Endodermal cell (in vitro differentiated cells): ENCODE measurements at regions not wholly inside any gene's neighbourhood (a gene's known extent, or its start where the extent isn't known, plus 50 kb on each side); places are given as distances from the start of the nearest gene placed in this dataset.
A peak's percentile ranks its signal among the peaks of the same experiment; 100 is the strongest.

ENCODE experiments used
- DNase-seq: peaks from one replicate; pipeline ENCODE4 v3.0.0-alpha.2; 2017
- H3K27ac ChIP-seq: 2 replicates; pipeline ENCODE4 v1.5.1; 2013; ENCODE audit warnings: mild to moderate bottlenecking, low read depth, low read length, moderate library complexity
- H3K27me3 ChIP-seq: 2 replicates; pipeline ENCODE4 v1.6.1; 2013; ENCODE audit warnings: mild to moderate bottlenecking, low read length, moderate library complexity; ENCODE audit not compliant: insufficient read depth, control insufficient read depth, poor library complexity, severe bottlenecking
- H3K36me3 ChIP-seq: 2 replicates; pipeline ENCODE4 v1.7.0; 2013; ENCODE audit warnings: mild to moderate bottlenecking, low read length, moderate library complexity; ENCODE audit not compliant: control insufficient read depth, insufficient read depth
- H3K4me1 ChIP-seq: one replicate; pipeline ENCODE4 v1.7.0; 2013; ENCODE audit warnings: low read length; ENCODE audit not compliant: control insufficient read depth, insufficient read depth
- H3K4me3 ChIP-seq: 2 replicates; pipeline ENCODE4 v1.5.1; 2013; ENCODE audit warnings: mild to moderate bottlenecking, low read length, moderate library complexity
- H3K9ac ChIP-seq: 2 replicates; pipeline ENCODE4 v1.6.1; 2013; ENCODE audit warnings: mild to moderate bottlenecking, low read length, moderate library complexity; ENCODE audit not compliant: poor library complexity, severe bottlenecking; ENCODE audit errors: extremely low read depth
- H3K9me3 ChIP-seq: 2 replicates; pipeline ENCODE4 v1.6.1; 2013; ENCODE audit warnings: mild to moderate bottlenecking, low read length, moderate library complexity; ENCODE audit not compliant: control insufficient read depth
- H3K27ac Mint-ChIP-seq: 2 replicates; pipeline ENCODE4 v1.8.0; 2020; ENCODE audit warnings: mixed read lengths
- H3K27me3 Mint-ChIP-seq: 2 replicates; pipeline ENCODE4 v1.8.0; 2021; ENCODE audit warnings: mild to moderate bottlenecking, mixed read lengths; ENCODE audit not compliant: insufficient read depth
- H3K36me3 Mint-ChIP-seq: 2 replicates; pipeline ENCODE4 v1.8.0; 2020; ENCODE audit warnings: low read depth, mixed read lengths
- H3K4me1 Mint-ChIP-seq: 2 replicates; pipeline ENCODE4 v1.8.0; 2020; ENCODE audit warnings: mixed read lengths
- H3K4me3 Mint-ChIP-seq: 2 replicates; pipeline ENCODE4 v1.8.0; 2020; ENCODE audit warnings: mild to moderate bottlenecking, moderate library complexity, mixed read lengths
- H3K9me3 Mint-ChIP-seq: 2 replicates; pipeline ENCODE4 v1.8.0; 2020; ENCODE audit warnings: mild to moderate bottlenecking, mixed read lengths
- CTCF ChIP-seq: fragments of 200-600 bp; sonication (generic); conservative IDR thresholded peaks from 2 replicates; pipeline ENCODE4 v1.5.0; 2021; ENCODE audit warnings: antibody characterized with exemption, mild to moderate bottlenecking
- WGBS, 2 experiments: methylation state at CpG; one replicate each; pipeline versions ENCODE4 v1.1.5 to v1.1.7; 2013; ENCODE audit warnings: missing lambda C conversion rate in 2 of 2, mixed read lengths in 1 of 2; ENCODE audit not compliant: insufficient coverage in 1 of 2, insufficient read length in 1 of 2; 5-methylcytosine and 5-hydroxymethylcytosine counted together

DNA sequence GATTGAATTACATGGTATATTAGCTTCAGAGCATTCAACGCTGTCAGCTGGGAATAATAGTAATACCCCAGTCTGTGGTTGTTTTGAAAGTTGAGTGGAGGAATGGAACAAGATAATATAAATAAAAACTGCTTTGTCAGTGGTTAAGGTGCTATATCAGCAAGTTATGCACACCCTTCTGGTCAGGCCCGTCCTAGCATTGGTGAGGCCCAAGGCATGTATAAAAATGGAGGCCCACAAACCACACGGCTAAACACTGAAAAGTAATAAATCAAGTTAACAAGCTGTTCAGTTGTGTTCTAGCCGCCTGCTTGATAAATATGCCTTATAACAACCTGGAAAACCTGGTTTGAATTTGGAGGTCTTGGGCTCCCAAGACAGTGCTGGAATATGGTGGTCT, 77.4 kb downstream of the PSMG1 start:
- peaks cover 3% of the 10 kb centered on the region for H3K4me1 Mint-ChIP-seq
- no peak for DNase-seq
- Histone ChIP-seq H3K4me3 (no peak overlapping the region), H3K27ac (no peak overlapping the region), H3K9me3 (peaks cover 5% of the 10 kb centered on the region), H3K27me3 (no peaks in the 10 kb centered on the region), H3K4me1 (no peaks in the 10 kb centered on the region), H3K9ac (no peak overlapping the region), H3K36me3 (no peaks in the 10 kb centered on the region)
- no peak overlapping the region for H3K27ac Mint-ChIP-seq
- 93 to 97% methylated on average over 4 of the region's 4 CpGs for WGBS, 2 experiments
- no peak for TF ChIP-seq CTCF
- no peaks in the 10 kb centered on the region for H3K27me3 Mint-ChIP-seq
- H3K9me3 Mint-ChIP-seq: no peaks in the 10 kb centered on the region
- H3K36me3 Mint-ChIP-seq: no peaks in the 10 kb centered on the region
- H3K4me3 Mint-ChIP-seq: no peak overlapping the region

DNA sequence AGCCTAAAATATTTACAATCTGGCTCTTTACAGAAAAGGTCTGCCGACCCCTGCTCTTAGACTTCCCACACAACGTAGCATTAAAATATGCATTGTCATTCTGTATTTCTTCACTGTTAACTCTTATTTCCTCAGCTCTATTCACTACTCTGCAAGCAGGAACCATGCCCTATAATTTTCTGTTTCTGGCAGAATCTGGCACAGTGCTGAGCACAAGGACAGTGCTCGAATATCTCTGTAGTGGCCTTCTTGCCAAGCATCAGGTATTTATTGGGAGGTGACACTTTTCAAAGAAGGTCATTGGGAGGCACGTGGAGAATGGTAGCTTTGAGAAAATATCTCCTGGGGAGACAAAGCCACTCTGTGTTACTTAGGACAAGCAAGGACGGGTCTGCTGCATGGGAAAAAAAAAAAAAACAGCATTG, 77.9 kb downstream of the PSMG1 start:
- WGBS, 2 experiments: 89 to 92% methylated on average over 5 of the region's 5 CpGs
- no peak overlapping the region for H3K4me3 Mint-ChIP-seq

DNA sequence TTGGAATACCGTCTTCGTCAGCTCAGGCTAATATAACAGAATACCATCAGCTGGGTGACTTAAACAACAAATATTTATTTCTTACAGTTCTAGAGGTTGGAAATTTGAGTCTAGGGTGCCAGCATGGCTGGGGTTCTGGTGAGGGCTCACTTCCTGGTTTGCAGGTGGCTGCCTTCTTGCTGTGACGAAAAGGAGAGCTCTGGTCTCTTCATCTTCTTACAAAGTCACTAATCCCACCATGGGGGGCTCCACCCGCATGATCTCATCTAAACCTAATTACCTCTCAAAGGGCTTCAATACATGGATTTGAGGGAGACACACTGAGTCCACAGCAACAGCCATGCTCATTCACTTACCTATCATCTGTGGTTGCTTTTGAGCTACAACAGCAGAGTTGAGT, 78.3 kb downstream of the PSMG1 start:
- H3K27ac Mint-ChIP-seq: no peak overlapping the region
- H3K4me1 Mint-ChIP-seq: peaks cover 3% of the 10 kb centered on the region
- H3K36me3 Mint-ChIP-seq: no peaks in the 10 kb centered on the region
- H3K36me3 ChIP-seq: no peaks in the 10 kb centered on the region
- H3K9me3 Mint-ChIP-seq: peaks cover 4% of the 10 kb centered on the region
- H3K9me3 ChIP-seq: peaks cover 5% of the 10 kb centered on the region
- H3K4me3 ChIP-seq: no peak overlapping the region
- no peaks in the 10 kb centered on the region for H3K27me3 Mint-ChIP-seq
- no peaks in the 10 kb centered on the region for H3K4me1 ChIP-seq
- no peak overlapping the region for H3K27ac ChIP-seq
- 80 to 83% methylated on average over 1 to 2 of the region's 4 CpGs for WGBS, 2 experiments
- no peak for TF ChIP-seq CTCF
- H3K27me3 ChIP-seq: no peaks in the 10 kb centered on the region
- DNase-seq: peak; percentile 37
- H3K9ac ChIP-seq: no peak overlapping the region
- H3K4me3 Mint-ChIP-seq: no peak overlapping the region

More for the DNA sequence above, 77.9 kb downstream of the PSMG1 start:
- Mint-ChIP-seq H3K27me3 (no peaks in the 10 kb centered on the region), H3K9me3 (no peaks in the 10 kb centered on the region), H3K4me1 (peaks cover 3% of the 10 kb centered on the region), H3K36me3 (no peaks in the 10 kb centered on the region), H3K27ac (no peak overlapping the region)
- H3K27ac ChIP-seq: no peak overlapping the region
- H3K4me1 ChIP-seq: no peaks in the 10 kb centered on the region
- peak; percentile 14 for DNase-seq
- H3K27me3 ChIP-seq: no peaks in the 10 kb centered on the region
- TF ChIP-seq CTCF: no peak
- no peak overlapping the region for H3K4me3 ChIP-seq
- no peak overlapping the region for H3K9ac ChIP-seq
- peaks cover 5% of the 10 kb centered on the region for H3K9me3 ChIP-seq
- no peaks in the 10 kb centered on the region for H3K36me3 ChIP-seq
